ENCODE measurements at regions not wholly inside any gene's neighbourhood (a gene's known extent, or its start where the extent isn't known, plus 50 kb on each side); places are given as distances from the start of the nearest gene placed in this dataset.

GRCh38 chr12:13635709-13636108 is 345.7 kb downstream of the GRIN2B start:
- no peak for TF ChIP-seq SPI1 (IDR thresholded peaks at IDR 0.05; ENCODE audit: borderline replicate concordance, low read depth)
- TF ChIP-seq, protein P1, sequence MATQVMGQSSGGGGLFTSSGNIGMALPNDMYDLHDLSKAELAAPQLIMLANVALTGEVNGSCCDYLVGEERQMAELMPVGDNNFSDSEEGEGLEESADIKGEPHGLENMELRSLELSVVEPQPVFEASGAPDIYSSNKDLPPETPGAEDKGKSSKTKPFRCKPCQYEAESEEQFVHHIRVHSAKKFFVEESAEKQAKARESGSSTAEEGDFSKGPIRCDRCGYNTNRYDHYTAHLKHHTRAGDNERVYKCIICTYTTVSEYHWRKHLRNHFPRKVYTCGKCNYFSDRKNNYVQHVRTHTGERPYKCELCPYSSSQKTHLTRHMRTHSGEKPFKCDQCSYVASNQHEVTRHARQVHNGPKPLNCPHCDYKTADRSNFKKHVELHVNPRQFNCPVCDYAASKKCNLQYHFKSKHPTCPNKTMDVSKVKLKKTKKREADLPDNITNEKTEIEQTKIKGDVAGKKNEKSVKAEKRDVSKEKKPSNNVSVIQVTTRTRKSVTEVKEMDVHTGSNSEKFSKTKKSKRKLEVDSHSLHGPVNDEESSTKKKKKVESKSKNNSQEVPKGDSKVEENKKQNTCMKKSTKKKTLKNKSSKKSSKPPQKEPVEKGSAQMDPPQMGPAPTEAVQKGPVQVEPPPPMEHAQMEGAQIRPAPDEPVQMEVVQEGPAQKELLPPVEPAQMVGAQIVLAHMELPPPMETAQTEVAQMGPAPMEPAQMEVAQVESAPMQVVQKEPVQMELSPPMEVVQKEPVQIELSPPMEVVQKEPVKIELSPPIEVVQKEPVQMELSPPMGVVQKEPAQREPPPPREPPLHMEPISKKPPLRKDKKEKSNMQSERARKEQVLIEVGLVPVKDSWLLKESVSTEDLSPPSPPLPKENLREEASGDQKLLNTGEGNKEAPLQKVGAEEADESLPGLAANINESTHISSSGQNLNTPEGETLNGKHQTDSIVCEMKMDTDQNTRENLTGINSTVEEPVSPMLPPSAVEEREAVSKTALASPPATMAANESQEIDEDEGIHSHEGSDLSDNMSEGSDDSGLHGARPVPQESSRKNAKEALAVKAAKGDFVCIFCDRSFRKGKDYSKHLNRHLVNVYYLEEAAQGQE (IDR thresholded peaks at IDR 0.05; ENCODE audit: insufficient replicate concordance, low read depth) = no peak
- TF ChIP-seq POLR2AphosphoS5 (IDR thresholded peaks at IDR 0.05; ENCODE audit: low read depth) = no peak
- Histone ChIP-seq H3K27me3 (ENCODE audit: insufficient read depth, poor library complexity, severe bottlenecking) (no peaks in the 10 kb centered on the region), H3K4me3 (replicated peaks; ENCODE audit: insufficient read depth, low read length) (no peak overlapping the region), H3K27ac (replicated peaks) (no peak overlapping the region)
- no peak for DNase-seq (ENCODE audit: low read depth in 1 of 2, low spot score in 1 of 2)

DNA sequence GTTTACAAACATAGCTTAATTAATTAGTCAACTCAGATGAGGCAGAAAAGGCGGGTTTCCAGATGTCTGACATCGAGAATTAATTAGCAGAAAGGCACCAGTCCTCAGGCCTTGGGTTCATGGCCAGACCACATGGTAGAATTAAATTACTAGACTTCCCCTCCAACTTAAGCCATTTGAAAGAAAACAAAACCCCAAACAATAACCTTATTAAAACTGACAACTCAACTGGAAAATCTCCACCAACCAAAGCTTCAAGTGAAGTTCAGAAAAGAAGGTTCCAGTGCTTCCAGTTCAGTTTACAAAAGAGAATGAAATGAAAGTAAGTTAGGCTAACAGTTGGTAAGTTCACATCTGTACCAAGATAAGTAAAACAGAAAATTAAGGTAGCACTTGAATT is 349.5 kb downstream of the GRIN2B start:
- Histone ChIP-seq H3K27me3 (ENCODE audit: insufficient read depth, poor library complexity, severe bottlenecking) (no peaks in the 10 kb centered on the region), H3K27ac (replicated peaks) (no peak overlapping the region), H3K4me3 (replicated peaks; ENCODE audit: insufficient read depth, low read length) (no peak overlapping the region)
- DNase-seq (ENCODE audit: low read depth in 1 of 2, low spot score in 1 of 2) = no peak
- TF ChIP-seq SPI1 (IDR thresholded peaks at IDR 0.05; ENCODE audit: borderline replicate concordance, low read depth) (no peak), POLR2AphosphoS5 (IDR thresholded peaks at IDR 0.05; ENCODE audit: low read depth) (no peak), GABPA (IDR thresholded peaks at IDR 0.05; ENCODE audit: low read depth) (no peak)
- TF ChIP-seq, protein P1 (IDR thresholded peaks at IDR 0.05; ENCODE audit: insufficient replicate concordance, low read depth) = no peak
- TF ChIP-seq, protein P2, sequence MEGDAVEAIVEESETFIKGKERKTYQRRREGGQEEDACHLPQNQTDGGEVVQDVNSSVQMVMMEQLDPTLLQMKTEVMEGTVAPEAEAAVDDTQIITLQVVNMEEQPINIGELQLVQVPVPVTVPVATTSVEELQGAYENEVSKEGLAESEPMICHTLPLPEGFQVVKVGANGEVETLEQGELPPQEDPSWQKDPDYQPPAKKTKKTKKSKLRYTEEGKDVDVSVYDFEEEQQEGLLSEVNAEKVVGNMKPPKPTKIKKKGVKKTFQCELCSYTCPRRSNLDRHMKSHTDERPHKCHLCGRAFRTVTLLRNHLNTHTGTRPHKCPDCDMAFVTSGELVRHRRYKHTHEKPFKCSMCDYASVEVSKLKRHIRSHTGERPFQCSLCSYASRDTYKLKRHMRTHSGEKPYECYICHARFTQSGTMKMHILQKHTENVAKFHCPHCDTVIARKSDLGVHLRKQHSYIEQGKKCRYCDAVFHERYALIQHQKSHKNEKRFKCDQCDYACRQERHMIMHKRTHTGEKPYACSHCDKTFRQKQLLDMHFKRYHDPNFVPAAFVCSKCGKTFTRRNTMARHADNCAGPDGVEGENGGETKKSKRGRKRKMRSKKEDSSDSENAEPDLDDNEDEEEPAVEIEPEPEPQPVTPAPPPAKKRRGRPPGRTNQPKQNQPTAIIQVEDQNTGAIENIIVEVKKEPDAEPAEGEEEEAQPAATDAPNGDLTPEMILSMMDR (IDR thresholded peaks at IDR 0.05; ENCODE audit: insufficient read depth, low read length) = no peak

DNA sequence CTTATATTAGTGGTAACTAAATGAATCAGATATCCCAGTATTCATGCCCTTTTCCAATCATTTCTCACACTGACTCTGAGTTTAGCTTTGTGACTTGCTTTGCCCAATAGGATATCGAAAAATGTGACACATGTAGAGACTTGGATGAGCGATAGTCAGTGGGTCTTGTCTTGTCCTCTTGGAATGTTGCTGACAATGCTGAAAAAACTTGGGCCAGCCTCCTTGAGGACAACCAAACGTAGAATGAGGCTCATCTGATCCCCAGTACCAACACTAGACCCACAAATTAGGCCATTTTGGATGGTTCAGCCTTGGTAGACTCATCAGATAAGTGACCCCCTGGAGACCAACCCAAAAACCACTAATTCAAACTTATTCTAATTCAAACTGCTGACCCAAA is 351.0 kb downstream of the GRIN2B start:
- TF ChIP-seq, protein P2 (IDR thresholded peaks at IDR 0.05; ENCODE audit: insufficient read depth, low read length) = no peak
- TF ChIP-seq, protein P1 (IDR thresholded peaks at IDR 0.05; ENCODE audit: insufficient replicate concordance, low read depth) = no peak
- TF ChIP-seq SPI1 (IDR thresholded peaks at IDR 0.05; ENCODE audit: borderline replicate concordance, low read depth) (no peak), POLR2AphosphoS5 (IDR thresholded peaks at IDR 0.05; ENCODE audit: low read depth) (no peak), GABPA (IDR thresholded peaks at IDR 0.05; ENCODE audit: low read depth) (no peak)

More for the DNA sequence above, 351.0 kb downstream of the GRIN2B start:
- no peak overlapping the region for H3K4me3 ChIP-seq (replicated peaks; ENCODE audit: insufficient read depth, low read length)
- DNase-seq (ENCODE audit: low read depth in 1 of 2, low spot score in 1 of 2) = no peak
- no peaks in the 10 kb centered on the region for H3K27me3 ChIP-seq (ENCODE audit: insufficient read depth, poor library complexity, severe bottlenecking)
- no peak overlapping the region for H3K27ac ChIP-seq (replicated peaks)
